HUES64 (cell line): ENCODE measurements at regions not wholly inside any gene's neighbourhood (a gene's known extent, or its start where the extent isn't known, plus 50 kb on each side); places are given as distances from the start of the nearest gene placed in this dataset.

ENCODE experiments used
- H3K27ac ChIP-seq: 2 replicates; pipeline ENCODE4 v1.7.0; 2013; ENCODE audit warnings: low read depth, low read length, inconsistent platforms
- H3K27me3 ChIP-seq: 2 replicates; pipeline ENCODE4 v1.6.1; 2013; ENCODE audit warnings: mild to moderate bottlenecking, low read length; ENCODE audit not compliant: insufficient read depth
- H3K36me3 ChIP-seq: 2 replicates; pipeline ENCODE4 v1.6.1; 2013; ENCODE audit warnings: mild to moderate bottlenecking, low read length; ENCODE audit not compliant: insufficient read depth
- H3K4me1 ChIP-seq: 2 replicates; pipeline ENCODE4 v1.6.1; 2013; ENCODE audit warnings: mild to moderate bottlenecking, low read length, moderate library complexity; ENCODE audit not compliant: insufficient read depth
- H3K4me3 ChIP-seq: 2 replicates; pipeline ENCODE4 v1.5.1; 2013; ENCODE audit warnings: mild to moderate bottlenecking, low read length, moderate library complexity
- H3K9ac ChIP-seq: 2 replicates; pipeline ENCODE4 v1.6.1; 2013; ENCODE audit warnings: mild to moderate bottlenecking, low read depth, low read length
- H3K9me3 ChIP-seq: 2 replicates; pipeline ENCODE4 v1.6.1; 2013; ENCODE audit warnings: low read depth, low read length; ENCODE audit not compliant: insufficient read depth
- WGBS: fragments of 150-250, 120-280 bp; methylation state at CpG from one replicate; pipeline ENCODE4 v1.1.7; 2013; ENCODE audit warnings: missing lambda C conversion rate; 5-methylcytosine and 5-hydroxymethylcytosine counted together

DNA sequence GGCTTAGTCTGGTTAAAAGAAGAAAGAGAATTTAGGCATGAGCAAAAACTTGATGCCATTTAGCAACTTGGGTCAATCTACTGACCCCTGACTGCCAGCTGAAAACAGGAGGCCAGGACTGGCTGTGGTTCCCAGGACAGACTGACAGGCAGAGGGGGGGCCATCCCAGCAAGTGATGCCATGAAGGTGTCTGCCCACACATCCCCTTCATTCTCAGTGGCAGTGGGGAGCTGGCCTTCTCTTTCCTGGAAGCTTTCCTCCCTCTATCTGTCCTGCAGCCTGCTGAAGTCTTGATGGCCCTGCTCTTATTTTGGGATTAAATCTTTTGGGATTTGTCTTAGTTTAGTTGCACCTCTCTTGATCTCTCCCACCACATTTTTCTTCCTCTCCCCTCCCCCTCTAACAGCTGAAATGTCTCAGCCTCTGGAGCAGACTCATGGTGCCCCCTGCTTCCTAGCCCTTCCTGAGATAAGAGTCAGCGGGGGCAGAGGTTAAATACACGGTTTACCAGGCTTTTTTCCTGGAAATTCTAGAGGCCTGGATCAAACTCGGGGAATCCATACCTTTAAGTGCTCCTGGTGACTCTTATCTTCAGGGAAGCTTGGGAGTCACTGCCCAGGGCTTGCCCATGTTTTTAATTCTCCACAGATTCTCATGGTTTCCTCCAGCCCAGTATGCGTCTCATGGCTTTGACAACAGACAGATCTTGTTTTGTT, 99.5 kb upstream of the TSPAN2 start:
- WGBS = 74% methylated on average over 4 of the region's 4 CpGs
- peaks cover 7% of the 10 kb centered on the region; the same call in 1 of the 2 replicates for H3K4me1 ChIP-seq
- H3K9me3 ChIP-seq = no peaks in the 10 kb centered on the region
- H3K36me3 ChIP-seq = no peaks in the 10 kb centered on the region
- no peaks in the 10 kb centered on the region for H3K27me3 ChIP-seq
- no peak overlapping the region for H3K27ac ChIP-seq
- H3K4me3 ChIP-seq = no peak overlapping the region
- H3K9ac ChIP-seq = no peak overlapping the region

DNA sequence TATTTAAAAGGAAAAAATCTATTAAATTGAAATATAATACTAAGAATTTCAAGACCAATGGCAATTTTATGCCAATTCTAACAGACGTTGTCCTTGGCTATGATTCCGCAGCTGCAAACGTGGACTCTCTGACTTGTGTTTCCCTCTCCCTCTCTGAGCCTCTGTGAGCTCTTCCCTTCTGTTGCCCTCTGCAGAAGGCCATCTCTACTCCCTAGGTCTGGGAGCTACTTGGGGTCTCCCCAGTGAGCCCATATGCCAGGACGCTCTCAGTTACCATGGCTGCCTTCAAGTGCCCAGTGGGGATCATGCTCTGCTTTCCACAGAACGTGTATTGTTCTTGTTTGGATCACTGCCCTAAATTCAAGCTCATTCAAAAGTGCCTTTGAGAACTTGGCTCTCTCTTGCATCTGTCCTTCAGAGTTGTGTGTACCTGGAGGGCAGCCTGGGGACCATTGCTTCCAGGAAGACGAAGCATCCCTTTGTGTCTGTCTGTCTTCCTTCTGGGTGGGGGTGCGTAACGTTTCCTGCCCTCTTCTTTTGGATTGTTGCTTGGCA, 97.5 kb upstream of the TSPAN2 start:
- WGBS = 92% methylated on average over 8 of the region's 8 CpGs
- Histone ChIP-seq H3K4me3 (no peak overlapping the region), H3K27ac (no peak overlapping the region), H3K9ac (no peak overlapping the region), H3K9me3 (no peaks in the 10 kb centered on the region), H3K27me3 (no peaks in the 10 kb centered on the region), H3K4me1 (peaks cover 7% of the 10 kb centered on the region; the same call in 1 of the 2 replicates), H3K36me3 (no peaks in the 10 kb centered on the region)

DNA sequence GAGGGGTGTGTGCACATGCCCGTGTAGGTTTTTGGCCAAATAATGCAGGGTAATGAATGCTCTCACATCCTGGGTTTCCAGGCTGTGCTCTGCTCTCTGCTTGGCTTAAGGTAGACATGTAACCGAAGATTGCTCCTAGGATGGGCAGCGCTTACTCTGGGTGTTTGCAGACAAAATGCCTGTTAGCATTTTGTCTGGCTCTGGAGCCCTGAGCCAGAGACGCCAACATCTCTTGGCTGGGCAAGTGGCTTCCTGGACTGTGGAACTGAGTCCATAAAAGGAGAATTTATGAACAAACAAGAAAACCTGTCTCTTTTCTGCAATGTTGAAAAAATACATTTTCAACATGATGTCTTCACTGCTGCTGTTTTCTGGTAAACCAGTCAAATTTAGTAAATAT, 96.0 kb upstream of the TSPAN2 start:
- H3K4me1 ChIP-seq = peaks cover 7% of the 10 kb centered on the region; the same call in 1 of the 2 replicates
- H3K27ac ChIP-seq = no peak overlapping the region
- no peaks in the 10 kb centered on the region for H3K36me3 ChIP-seq
- WGBS = 91% methylated on average over 4 of the region's 4 CpGs
- H3K4me3 ChIP-seq = no peak overlapping the region
- no peaks in the 10 kb centered on the region for H3K9me3 ChIP-seq
- no peak overlapping the region for H3K9ac ChIP-seq
- no peaks in the 10 kb centered on the region for H3K27me3 ChIP-seq

DNA sequence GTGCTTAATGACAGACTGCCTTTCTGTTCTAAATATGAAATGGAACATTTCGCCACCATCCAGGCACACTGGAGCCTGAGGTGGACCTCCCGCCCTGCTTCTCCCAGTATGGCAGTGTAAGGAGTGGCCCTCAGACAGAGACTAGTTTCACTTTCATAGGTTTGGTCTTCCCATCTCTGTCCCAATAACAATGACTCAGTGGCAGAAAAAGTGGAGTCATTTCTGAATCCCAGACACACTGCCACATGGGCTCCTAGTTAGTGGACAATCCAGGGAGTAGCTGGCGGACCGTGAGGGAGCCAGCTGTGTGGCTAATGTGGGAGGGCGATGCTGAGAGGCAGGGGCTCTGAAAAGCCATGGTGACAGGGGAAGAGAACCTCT, 95.6 kb upstream of the TSPAN2 start:
- H3K36me3 ChIP-seq = no peaks in the 10 kb centered on the region
- no peak overlapping the region for H3K4me3 ChIP-seq
- peaks cover 7% of the 10 kb centered on the region; the same call in 1 of the 2 replicates for H3K4me1 ChIP-seq
- H3K9me3 ChIP-seq = no peaks in the 10 kb centered on the region
- no peaks in the 10 kb centered on the region for H3K27me3 ChIP-seq
- no peak overlapping the region for H3K27ac ChIP-seq
- H3K9ac ChIP-seq = no peak overlapping the region
- WGBS = 93% methylated on average over 5 of the region's 5 CpGs

DNA sequence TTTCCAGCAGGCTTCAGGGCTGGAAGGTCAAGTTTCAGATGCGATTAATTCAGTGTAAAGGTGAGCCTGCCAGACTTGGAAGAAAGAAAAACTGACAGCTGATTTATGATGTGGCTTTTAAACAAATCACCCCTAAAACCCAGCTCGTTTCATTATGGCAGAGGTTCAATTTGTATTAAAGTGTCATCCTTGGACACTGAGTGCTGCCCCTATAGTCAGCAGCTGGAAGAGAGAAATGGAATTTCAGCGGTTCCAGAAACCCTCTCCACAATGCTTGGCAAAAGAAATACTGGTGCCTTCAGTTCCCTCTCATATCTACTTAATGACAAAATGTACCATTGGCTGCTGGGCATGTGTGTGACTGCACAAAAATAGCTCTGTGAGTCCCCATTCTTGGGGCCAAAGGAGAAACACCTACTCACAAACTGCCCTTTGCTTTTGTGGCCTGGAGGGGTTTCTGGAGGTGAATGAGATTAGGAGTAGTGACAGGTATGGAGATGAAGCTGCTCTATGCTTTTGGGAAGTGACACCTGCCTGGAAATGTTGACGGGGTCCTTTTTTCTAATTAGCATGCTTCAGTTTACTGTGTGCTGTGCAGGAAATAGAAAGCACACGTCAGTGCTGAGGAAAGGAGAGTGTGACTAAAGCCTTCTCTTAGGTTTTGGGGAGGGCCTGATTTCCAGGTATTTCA, 95.1 kb upstream of the TSPAN2 start:
- no peak overlapping the region for H3K9ac ChIP-seq
- no peak overlapping the region for H3K4me3 ChIP-seq
- WGBS = 94% methylated on average over 5 of the region's 5 CpGs

DNA sequence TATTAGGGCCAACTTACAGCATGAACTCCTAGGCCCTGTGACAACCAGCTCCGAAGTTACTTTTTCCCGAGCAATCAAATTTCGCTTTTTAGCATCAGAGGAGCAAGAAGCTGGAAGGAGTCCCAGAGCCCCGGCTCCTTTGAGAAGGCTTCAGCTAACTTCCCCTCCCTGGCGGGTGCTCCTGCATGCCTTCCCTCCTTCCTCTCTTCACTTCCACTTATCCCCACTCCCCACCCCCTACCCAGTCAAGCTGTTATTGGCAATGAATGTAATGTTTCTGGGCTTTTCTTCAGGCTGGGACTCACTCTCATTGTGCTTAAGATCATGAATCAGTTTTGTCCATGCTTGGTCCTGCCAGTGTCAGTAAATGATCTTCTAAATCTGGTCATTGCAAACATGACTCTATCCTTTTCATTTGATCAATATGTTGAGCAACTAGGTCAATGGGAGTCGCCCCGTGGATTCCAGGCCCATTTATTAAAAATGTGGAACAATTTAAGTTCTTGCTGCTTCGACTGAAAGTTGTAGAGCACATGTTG, 94.5 kb upstream of the TSPAN2 start:
- WGBS = 93% methylated on average over 8 of the region's 8 CpGs
- Histone ChIP-seq H3K9me3 (no peaks in the 10 kb centered on the region), H3K4me1 (peaks cover under 1% of the 10 kb centered on the region; the same call in 1 of the 2 replicates), H3K27me3 (no peaks in the 10 kb centered on the region), H3K4me3 (no peak overlapping the region), H3K27ac (no peak overlapping the region), H3K36me3 (no peaks in the 10 kb centered on the region), H3K9ac (no peak overlapping the region)

More for the DNA sequence above, 95.1 kb upstream of the TSPAN2 start:
- no peaks in the 10 kb centered on the region for H3K36me3 ChIP-seq
- H3K27ac ChIP-seq = no peak overlapping the region
- H3K4me1 ChIP-seq = peaks cover 6% of the 10 kb centered on the region; the same call in 1 of the 2 replicates
- H3K9me3 ChIP-seq = no peaks in the 10 kb centered on the region
- H3K27me3 ChIP-seq = no peaks in the 10 kb centered on the region

DNA sequence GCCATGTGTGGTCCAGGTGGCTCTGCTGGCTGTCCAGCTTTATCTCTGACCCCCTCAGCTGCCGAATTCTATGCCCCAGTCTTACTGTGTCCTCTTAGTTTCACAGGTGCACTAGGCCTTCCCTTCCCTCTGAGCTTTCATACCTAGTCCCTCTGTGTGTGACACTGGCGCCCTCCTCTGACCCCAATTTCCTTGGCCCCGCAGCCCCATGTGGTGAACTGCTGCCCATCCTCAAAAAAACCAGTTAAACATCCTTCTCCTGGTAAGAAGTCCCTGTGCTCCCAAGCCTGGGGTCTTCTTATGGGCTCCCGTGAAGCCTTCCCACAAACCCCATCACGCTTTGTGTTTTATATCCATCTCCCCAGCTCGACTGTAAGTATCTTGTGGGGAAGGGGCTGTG, 93.9 kb upstream of the TSPAN2 start:
- Histone ChIP-seq H3K9ac (no peak overlapping the region), H3K36me3 (no peaks in the 10 kb centered on the region), H3K27me3 (no peaks in the 10 kb centered on the region), H3K27ac (no peak overlapping the region), H3K9me3 (no peaks in the 10 kb centered on the region), H3K4me3 (no peak overlapping the region), H3K4me1 (no peaks in the 10 kb centered on the region)
- WGBS = 77% methylated on average over 3 of the region's 6 CpGs

DNA sequence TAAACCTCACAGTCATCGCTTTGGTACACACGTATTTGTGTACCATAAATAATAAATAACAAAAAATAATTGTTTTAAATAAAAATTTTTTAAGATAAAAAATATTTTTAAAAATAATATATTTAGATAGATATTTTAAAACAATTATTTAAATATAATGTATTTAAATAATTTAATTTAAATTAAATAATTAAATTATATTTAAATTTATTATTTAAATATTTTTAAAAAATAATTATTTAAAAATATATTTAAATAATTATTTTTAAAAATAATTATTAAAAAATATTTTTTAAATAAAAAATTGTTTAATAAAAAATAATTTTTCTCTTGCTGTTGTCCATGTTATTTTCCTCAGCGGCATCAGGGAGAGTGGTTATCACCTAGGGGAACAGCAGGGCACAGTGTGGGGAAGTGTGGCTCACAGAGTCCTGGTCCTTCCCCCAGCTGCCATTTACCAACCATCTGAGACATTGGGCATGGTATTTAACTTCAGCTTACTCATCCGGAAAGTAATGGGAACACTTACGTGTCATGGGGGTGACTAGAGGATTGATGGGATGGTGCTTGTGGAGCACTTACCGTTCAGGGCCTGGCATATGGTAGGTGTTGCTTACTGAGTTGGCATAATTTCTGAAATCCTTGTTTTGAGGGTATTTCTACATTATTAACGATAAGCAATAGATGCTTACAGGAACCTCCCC, 92.9 kb upstream of the TSPAN2 start:
- no peaks in the 10 kb centered on the region for H3K36me3 ChIP-seq
- no peak overlapping the region for H3K9ac ChIP-seq
- no peaks in the 10 kb centered on the region for H3K27me3 ChIP-seq
- no peak overlapping the region for H3K4me3 ChIP-seq
- H3K9me3 ChIP-seq = no peaks in the 10 kb centered on the region
- H3K27ac ChIP-seq = no peak overlapping the region
- WGBS = 98% methylated on average over 4 of the region's 7 CpGs
- H3K4me1 ChIP-seq = no peaks in the 10 kb centered on the region

DNA sequence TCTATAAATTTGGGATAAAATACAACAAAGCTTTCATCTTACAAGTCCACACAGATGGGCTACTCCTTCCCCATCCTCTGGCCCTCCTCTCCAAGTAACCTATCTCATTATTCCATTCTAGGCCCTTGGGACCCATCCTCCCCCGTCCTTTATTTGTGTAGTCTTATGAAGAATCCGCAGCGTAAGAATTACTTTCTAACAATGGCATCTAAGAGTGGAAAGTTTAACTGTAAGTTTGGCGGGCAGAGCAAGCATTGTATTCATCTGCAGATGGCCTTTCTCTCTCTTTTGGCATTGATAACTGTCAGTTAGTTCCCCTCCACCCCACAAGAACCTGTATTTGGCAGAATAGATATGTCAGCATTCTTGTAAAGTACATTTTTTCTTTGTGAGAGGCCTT, 91.9 kb upstream of the TSPAN2 start:
- H3K4me1 ChIP-seq = no peaks in the 10 kb centered on the region
- WGBS = 98% methylated on average over 4 of the region's 4 CpGs
- H3K9ac ChIP-seq = no peak overlapping the region
- H3K27me3 ChIP-seq = no peaks in the 10 kb centered on the region
- no peak overlapping the region for H3K4me3 ChIP-seq
- no peaks in the 10 kb centered on the region for H3K9me3 ChIP-seq
- no peak overlapping the region for H3K27ac ChIP-seq
- H3K36me3 ChIP-seq = no peaks in the 10 kb centered on the region

DNA sequence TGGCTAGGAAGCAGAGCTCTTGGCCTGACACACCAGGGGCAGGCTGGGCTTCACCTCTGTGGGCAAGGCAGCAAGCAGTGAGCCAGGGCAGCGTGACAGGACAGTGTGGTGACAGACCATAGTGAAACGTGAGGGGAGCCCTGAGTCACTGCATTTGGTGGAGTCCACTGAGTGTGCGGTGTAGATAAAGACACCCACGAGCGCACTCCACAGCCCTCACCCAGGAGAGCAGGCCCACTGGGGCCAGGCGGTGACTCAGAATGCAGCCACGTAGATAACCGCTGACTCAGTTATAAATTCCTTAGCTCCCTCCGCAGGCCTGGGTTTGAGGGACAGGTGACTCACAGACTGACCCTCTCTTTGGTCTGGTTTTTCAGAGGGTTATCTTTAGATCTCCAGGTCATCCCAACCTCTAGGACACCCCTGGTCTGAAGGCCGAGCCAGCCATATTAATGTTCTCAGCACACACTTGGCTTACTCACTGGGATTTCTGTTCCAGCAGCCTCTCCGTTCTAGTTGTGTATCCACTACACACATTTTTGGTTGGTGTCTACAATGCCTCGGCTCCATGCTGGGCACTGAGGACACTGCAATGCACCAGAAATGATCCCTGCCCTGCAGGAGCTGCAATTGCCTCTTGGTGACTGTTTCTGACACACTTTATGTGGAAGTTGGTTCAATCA, 90.2 kb upstream of the TSPAN2 start:
- WGBS = 83% methylated on average over 12 of the region's 12 CpGs

More for the DNA sequence above, 90.2 kb upstream of the TSPAN2 start:
- no peak overlapping the region for H3K4me3 ChIP-seq
- no peaks in the 10 kb centered on the region for H3K9me3 ChIP-seq
- H3K27me3 ChIP-seq = no peaks in the 10 kb centered on the region
- H3K36me3 ChIP-seq = no peaks in the 10 kb centered on the region
- H3K4me1 ChIP-seq = no peaks in the 10 kb centered on the region
- no peak overlapping the region for H3K9ac ChIP-seq
- no peak overlapping the region for H3K27ac ChIP-seq
